Esophagus (tissue), 2 donors: ENCODE measurements at regions not wholly inside any gene's neighbourhood (a gene's known extent, or its start where the extent isn't known, plus 50 kb on each side); places are given as distances from the start of the nearest gene placed in this dataset.
"Not testable (repeated sequence)": the region's sequence is repeated elsewhere in the genome, so short reads cannot be mapped to it uniquely, and the experiment has no call there.

Experiments
- H3K27ac ChIP-seq, 2 donors: one replicate each; pipeline ENCODE4 v1.5.1; 2013; ENCODE audit warnings: low read depth in 2 of 2, mild to moderate bottlenecking in 2 of 2, inconsistent platforms in 1 of 2, low read length in 1 of 2, moderate library complexity in 1 of 2
- H3K27me3 ChIP-seq, 2 donors: one replicate each; pipeline ENCODE4 v1.6.1; 2013; ENCODE audit warnings: low read length in 2 of 2, control low read depth in 1 of 2, mild to moderate bottlenecking in 1 of 2; ENCODE audit not compliant: insufficient read depth in 2 of 2, control insufficient read depth in 1 of 2
- H3K36me3 ChIP-seq, 2 donors: one replicate each; pipeline ENCODE4 v1.6.1; 2013; ENCODE audit warnings: low read length in 1 of 2; ENCODE audit not compliant: control insufficient read depth in 2 of 2, insufficient read depth in 2 of 2
- H3K4me1 ChIP-seq, 2 donors: one replicate each; pipeline ENCODE4 v1.6.1; 2013; ENCODE audit warnings: low read length in 1 of 2; ENCODE audit not compliant: control insufficient read depth in 2 of 2, insufficient read depth in 2 of 2
- H3K4me3 ChIP-seq, 2 donors: one replicate each; pipeline ENCODE4 v1.5.1; 2013; ENCODE audit warnings: low read length in 2 of 2, mild to moderate bottlenecking in 2 of 2, low read depth in 1 of 2, moderate library complexity in 1 of 2
- H3K9me3 ChIP-seq, 2 donors: one replicate each; pipeline ENCODE4 v1.6.1; 2013; ENCODE audit warnings: mild to moderate bottlenecking in 2 of 2, low read depth in 1 of 2, low read length in 1 of 2, moderate library complexity in 1 of 2; ENCODE audit not compliant: control insufficient read depth in 2 of 2, insufficient read depth in 1 of 2
- WGBS, 2 donors: extraction: QIAGEN DNeasy Blood & Tissue Kit; methylation state at CpG; one replicate each; pipeline ENCODE4 v1.1.7; 2013; 5-methylcytosine and 5-hydroxymethylcytosine counted together
- donor health status: healthy with polysubstance abuse.
- donor health status: Bipolar disorder and iron deficiency.

DNA sequence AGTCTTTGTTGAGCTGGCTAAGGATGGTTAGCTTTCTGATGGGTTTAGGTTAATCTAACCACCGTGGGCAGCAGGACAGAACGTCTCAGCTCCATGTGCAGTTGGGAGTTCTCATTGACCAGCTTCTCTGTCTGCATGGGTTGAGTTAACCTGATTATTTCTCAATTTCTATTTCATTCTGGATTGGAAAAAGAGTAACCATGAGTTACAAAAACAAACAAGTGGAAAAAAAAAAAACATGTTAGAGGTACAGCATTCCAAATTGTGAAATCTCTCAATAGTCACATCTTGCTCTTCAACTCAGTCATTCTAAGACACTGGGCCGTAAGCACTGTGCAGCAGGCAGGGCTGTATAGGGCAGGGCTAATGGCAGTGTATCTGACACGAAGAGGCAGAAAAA is 343.7 kb upstream of the KLF4 start:
- no peak overlapping the region for H3K27ac ChIP-seq
- 74% methylated on average over 4 of the region's 4 CpGs for WGBS, 2 donors
- no peak overlapping the region for H3K4me3 ChIP-seq
- H3K27me3 ChIP-seq = no peaks in the 10 kb centered on the region
- H3K4me1 ChIP-seq = no peaks in the 10 kb centered on the region
- no peaks in the 10 kb centered on the region for H3K9me3 ChIP-seq
- no peaks in the 10 kb centered on the region for H3K36me3 ChIP-seq

DNA sequence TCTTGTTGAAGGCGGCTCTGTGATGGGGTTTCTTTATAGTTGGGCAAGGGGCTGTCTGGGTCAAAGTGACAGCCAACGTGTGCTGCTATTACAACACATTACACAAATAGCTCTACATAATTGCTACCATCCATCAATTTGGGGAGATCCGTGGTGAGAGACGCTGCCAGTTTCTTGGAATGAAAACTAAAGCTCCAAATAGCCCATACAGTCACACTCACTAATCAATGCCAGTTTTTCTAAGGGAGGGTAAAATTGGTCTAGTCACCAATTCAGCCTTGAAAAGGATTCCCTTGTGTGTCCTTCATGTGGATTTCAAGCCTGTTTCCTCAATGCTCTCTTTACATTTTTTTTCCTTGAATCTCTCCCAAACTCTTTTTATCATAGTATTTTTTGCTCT is 343.3 kb upstream of the KLF4 start:
- 53 to 55% methylated on average over 4 of the region's 4 CpGs for WGBS, 2 donors

DNA sequence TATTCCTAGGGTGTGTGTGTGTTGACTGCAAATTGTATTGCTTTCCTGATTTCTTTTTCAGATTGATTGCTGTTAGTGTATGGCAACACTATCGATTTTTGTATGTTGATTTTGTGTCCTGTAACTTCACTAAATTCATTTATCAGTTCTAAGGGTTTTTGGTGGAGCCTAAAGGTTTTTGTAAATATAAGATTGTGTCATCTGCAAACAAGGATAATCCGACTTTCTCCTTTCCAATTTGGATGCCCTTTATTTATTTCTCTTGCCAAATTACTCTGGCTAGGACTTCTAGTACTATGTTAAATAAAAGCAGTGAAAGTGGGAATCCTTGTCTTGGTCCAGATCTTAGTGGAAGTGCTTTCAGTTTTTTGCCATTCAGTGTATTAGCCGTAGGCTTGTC is 340.9 kb upstream of the KLF4 start:
- H3K27ac ChIP-seq = no peak overlapping the region
- no peaks in the 10 kb centered on the region for H3K4me1 ChIP-seq
- H3K9me3 ChIP-seq = no peaks in the 10 kb centered on the region
- no peak overlapping the region for H3K4me3 ChIP-seq
- H3K27me3 ChIP-seq = no peaks in the 10 kb centered on the region
- WGBS, 2 donors = 31 to 47% methylated on average over 3 of the region's 3 CpGs
- no peaks in the 10 kb centered on the region for H3K36me3 ChIP-seq

More for the DNA sequence above, 343.3 kb upstream of the KLF4 start:
- H3K4me1 ChIP-seq = no peaks in the 10 kb centered on the region
- no peaks in the 10 kb centered on the region for H3K36me3 ChIP-seq
- H3K27me3 ChIP-seq = no peaks in the 10 kb centered on the region
- no peak overlapping the region for H3K27ac ChIP-seq
- no peak overlapping the region for H3K4me3 ChIP-seq
- H3K9me3 ChIP-seq = no peaks in the 10 kb centered on the region

DNA sequence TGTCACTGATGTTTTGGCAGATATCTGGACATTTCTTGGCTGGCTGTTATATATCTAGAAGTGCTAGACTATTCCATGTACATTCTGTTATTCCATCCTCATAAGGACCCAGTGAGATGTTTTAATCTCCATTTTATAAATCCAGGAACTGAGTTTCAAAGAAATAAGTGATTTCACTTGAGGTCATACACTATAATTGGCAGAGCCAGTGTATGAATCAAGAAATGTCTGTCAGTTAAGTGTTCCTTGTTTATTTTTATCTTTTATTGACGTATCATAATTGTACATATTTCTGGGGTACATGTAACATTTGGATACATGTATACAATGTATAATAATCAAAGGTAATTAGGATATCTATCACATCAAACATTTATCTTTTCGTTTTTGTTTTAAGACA is 338.3 kb upstream of the KLF4 start:
- Histone ChIP-seq H3K27me3 (no peaks in the 10 kb centered on the region), H3K4me3 (no peak overlapping the region), H3K27ac (no peak overlapping the region), H3K36me3 (no peaks in the 10 kb centered on the region), H3K9me3 (no peaks in the 10 kb centered on the region), H3K4me1 (no peaks in the 10 kb centered on the region)
- 51 to 66% methylated on average over 2 of the region's 2 CpGs for WGBS, 2 donors

DNA sequence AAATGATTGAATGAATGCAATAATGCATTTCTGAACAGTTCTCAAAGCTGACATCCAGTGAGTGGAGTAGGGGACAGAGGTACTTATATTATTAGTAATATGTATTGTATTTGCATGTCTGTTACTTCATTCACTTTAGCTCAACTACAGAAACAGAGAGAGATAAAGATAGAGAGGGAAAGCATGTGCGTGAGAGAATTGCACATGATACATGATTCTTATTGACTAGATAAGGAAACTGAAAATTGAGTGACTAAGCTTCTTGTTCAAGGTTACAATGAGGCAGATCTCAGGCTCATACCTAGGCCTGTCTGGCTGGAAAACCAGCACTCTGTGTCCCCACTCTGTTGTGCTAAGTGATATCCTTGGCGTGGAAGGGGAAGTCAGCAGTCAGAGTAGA is 337.7 kb upstream of the KLF4 start:
- H3K4me1 ChIP-seq = no peaks in the 10 kb centered on the region
- H3K4me3 ChIP-seq = no peak overlapping the region
- WGBS, 2 donors = 75 to 90% methylated on average over 2 of the region's 2 CpGs
- H3K36me3 ChIP-seq = no peaks in the 10 kb centered on the region
- H3K9me3 ChIP-seq = no peaks in the 10 kb centered on the region
- H3K27me3 ChIP-seq = no peaks in the 10 kb centered on the region
- no peak overlapping the region for H3K27ac ChIP-seq

DNA sequence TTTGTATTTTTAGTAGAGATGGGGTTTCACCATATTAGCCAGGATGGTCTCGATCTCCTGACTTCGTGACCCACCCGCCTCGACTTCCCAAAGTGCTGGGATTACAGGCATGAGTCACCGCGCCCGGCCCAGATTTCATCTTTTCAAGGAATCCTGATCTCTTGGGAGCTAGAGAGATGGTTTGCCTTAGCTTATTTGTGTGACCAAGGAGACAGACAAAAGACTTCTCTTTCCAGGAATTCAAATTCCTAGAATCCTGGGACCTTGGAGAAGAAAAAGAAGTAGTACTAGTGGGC is 337.1 kb upstream of the KLF4 start:
- H3K4me1 ChIP-seq = not testable (repeated sequence)

DNA sequence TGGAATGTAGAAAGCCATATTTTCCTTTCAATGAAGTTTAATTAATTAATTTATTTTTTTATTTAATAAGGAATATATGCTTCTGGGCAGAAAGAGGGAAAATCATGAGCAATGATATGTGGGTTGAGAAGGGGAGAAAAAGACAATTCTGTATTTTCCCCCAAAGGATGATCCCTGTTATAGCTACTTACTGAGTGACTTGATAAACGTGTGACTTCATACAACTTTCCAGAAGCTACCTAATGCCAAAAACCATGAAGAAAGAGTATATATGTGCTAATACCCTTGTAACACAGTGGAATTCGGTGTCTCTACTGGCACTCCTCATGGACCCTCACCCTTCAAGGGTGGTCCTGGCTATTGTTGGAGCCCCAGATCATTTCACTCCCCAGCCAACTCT is 335.0 kb upstream of the KLF4 start:
- Histone ChIP-seq H3K27me3 (no peaks in the 10 kb centered on the region), H3K4me1 (no peaks in the 10 kb centered on the region), H3K27ac (no peak overlapping the region), H3K4me3 (no peak overlapping the region), H3K9me3 (no peaks in the 10 kb centered on the region), H3K36me3 (no peaks in the 10 kb centered on the region)
- WGBS, 2 donors = 86 to 94% methylated on average over 2 of the region's 2 CpGs

More for the DNA sequence above, 337.1 kb upstream of the KLF4 start:
- H3K27ac ChIP-seq, H3K4me3 ChIP-seq, H3K9me3 ChIP-seq, H3K36me3 ChIP-seq, H3K27me3 ChIP-seq: not testable (repeated sequence)
- 93 to 94% methylated on average over 7 of the region's 7 CpGs for WGBS, 2 donors

DNA sequence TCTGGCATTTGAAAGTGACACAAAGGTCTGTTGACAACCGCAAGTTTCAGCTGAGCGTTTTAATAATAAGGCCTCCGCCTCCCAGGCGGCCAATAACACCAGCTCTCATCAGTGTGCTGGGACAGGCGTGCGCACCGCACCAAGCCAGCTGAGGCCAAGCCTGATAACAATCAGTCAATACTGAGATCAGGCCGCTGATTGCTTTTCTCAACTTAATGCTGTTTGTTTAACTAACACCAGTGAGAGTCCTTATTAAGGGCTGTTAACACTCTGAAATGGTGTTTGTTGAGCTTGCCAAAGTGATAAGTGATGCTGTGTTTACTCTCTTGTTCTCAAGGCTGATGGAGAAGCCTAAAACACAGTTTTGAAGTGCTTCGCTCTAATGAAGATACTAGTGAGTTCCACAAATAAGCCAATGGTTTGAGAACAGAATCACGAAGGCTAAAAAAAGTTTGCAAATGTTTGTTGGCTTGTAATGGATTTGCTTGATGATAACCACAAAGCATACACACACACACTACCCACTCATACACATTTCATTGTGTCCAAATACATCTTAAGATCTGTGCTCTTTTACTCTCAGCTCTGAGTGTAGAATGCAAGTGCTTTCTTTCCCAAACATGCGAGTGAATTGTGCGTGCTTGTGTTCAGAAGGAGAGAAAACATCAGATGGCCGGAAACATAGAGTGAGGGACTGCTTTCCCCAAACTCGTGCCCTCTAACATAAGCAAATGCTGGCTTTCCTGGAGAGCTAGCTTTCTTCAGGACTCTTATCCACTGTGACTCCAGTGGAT is 330.4 kb upstream of the KLF4 start:
- Histone ChIP-seq H3K36me3 (no peaks in the 10 kb centered on the region), H3K27me3 (no peaks in the 10 kb centered on the region), H3K27ac (peak overlapping the region in 1 of 2 donors; percentile 29), H3K4me3 (no peak overlapping the region), H3K9me3 (no peaks in the 10 kb centered on the region), H3K4me1 (no peaks in the 10 kb centered on the region)
- 55 to 77% methylated on average over 14 of the region's 14 CpGs for WGBS, 2 donors

DNA sequence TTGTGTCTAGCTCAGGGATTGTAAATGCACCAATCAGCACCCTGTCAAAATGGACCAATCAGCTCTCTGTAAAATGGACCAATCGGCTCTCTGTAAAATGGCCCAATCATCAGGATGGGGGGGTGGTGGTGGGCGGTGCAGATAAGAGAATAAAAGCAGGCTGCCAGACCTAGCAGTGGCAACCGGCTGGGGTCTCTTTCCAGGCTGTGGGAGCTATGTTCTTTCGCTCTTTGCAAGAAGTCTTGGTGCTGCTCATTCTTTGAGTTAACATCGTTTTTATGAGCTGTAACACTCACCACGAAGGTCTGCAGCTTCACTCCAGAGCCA is 328.9 kb upstream of the KLF4 start:
- not testable (repeated sequence) for H3K27ac ChIP-seq, H3K36me3 ChIP-seq, H3K4me3 ChIP-seq, H3K4me1 ChIP-seq, H3K9me3 ChIP-seq, H3K27me3 ChIP-seq
- WGBS, 2 donors = 94 to 95% methylated on average over 6 of the region's 6 CpGs

DNA sequence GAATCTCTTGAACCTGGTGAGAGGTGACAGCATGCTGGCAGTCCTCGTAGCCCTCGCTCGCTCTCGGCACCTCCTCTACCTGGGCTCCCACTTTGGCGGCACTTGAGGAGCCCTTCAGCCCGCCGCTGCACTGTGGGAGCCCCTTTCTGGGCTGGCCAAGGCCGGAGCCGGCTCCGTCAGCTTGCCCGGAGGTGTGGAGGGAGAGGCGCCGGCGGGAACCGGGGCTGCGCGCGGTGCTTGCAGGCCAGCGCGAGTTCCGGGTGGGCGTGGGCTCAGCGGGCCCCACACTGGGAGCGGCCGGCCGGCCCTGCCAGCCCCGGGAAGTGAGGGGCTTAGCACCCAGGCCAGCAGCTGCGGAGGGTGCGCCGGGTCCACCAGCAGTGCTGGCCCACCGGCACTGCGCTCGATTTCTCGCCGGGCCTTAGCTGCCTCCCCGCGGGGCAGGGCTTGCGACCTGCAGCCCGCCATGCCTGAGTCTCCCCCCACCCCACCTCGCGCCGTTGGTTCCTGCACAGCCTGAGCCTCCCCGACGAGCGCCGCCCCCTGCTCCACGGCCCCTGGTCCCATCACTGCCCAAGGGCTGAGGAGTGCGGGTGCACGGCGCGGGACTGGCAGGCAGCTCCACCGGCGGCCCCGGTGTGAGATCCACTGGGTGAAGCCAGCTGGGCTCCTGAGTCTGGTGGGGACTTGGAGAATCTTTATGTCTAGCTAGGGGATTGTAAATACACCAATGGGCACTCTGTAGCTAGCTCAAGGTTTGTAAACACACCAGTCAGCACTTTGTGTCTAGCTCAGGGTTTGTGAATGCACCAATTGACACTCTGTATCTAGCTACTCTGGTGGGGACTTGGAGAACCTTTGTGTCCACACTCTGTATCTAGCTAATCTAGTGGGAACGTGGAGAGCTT is 328.3 kb upstream of the KLF4 start:
- not testable (repeated sequence) for H3K36me3 ChIP-seq, H3K27ac ChIP-seq, H3K4me1 ChIP-seq, H3K4me3 ChIP-seq, H3K27me3 ChIP-seq, H3K9me3 ChIP-seq
- 94 to 95% methylated on average over 43 to 55 of the region's 55 CpGs for WGBS, 2 donors
